Esophagus squamous epithelium (tissue), 5 donors: ENCODE measurements at regions not wholly inside any gene's neighbourhood (a gene's known extent, or its start where the extent isn't known, plus 50 kb on each side); places are given as distances from the start of the nearest gene placed in this dataset.

Experiments used
- DNase-seq: peaks from one replicate; lab custom pipeline; 2025; lab: John Stamatoyannopoulos, UW
- H3K27ac ChIP-seq, 4 donors: fragments of 200-600 bp; sonication (generic); one replicate each; pipeline ENCODE4 v1.5.1; 2016 to 2019; ENCODE audit warnings: mild to moderate bottlenecking in 1 of 4
- H3K27me3 ChIP-seq, 4 donors: fragments of 200-600 bp; sonication (generic); 1 replicate in 3 of 4; 2 replicates in 1 of 4; pipeline versions ENCODE4 v1.5.1 to v1.6.0; 2017 to 2021; ENCODE audit warnings: antibody characterized with exemption in 1 of 4
- H3K36me3 ChIP-seq, 3 donors: fragments of 200-600 bp; sonication (generic); one replicate each; pipeline ENCODE4 v1.5.1; 2016 to 2019
- H3K4me1 ChIP-seq, 3 donors: fragments of 200-600 bp; sonication (generic); one replicate each; pipeline ENCODE4 v1.5.1; 2017 to 2019
- H3K4me3 ChIP-seq, 4 donors: fragments of 200-600 bp; sonication (generic); 1 replicate in 3 of 4; 2 replicates in 1 of 4; pipeline ENCODE4 v1.5.1; 2016 to 2019; ENCODE audit warnings: mild to moderate bottlenecking in 2 of 4, moderate library complexity in 1 of 4
- H3K9me3 ChIP-seq, 3 donors: fragments of 200-600 bp; sonication (generic); one replicate each; pipeline ENCODE4 v1.5.1; 2016 to 2019
- POLR2A ChIP-seq, 4 donors: fragments of 450-650 bp; IDR thresholded peaks; one replicate each; pipeline ENCODE4 v1.6.1; 2017; ENCODE audit warnings: antibody characterized with exemption in 4 of 4, mild to moderate bottlenecking in 4 of 4, moderate library complexity in 3 of 4
- WGBS, 2 donors: methylation state at CpG; one replicate each; pipeline ENCODE4 v1.1.5; 2018; 5-methylcytosine and 5-hydroxymethylcytosine counted together
- intact Hi-C: fragments of 100-400 bp; cut with DNase I; formaldehyde crosslinking; loops from one replicate; pipeline ENCODE4 v1.15.0; 2022
- TF ChIP-seq, protein P1 (sequence below), 6 experiments: fragments of 450-650 bp in 4 of 6; fragments of 200-600 bp in 2 of 6; sonication (generic) in 2 of 6; IDR thresholded peaks; one replicate each; pipeline ENCODE4 v1.5.1; 2016 to 2019; ENCODE audit warnings: antibody characterized with exemption in 6 of 6, mild to moderate bottlenecking in 4 of 6, moderate library complexity in 4 of 6
- donor health status: DM: yes; HTN: yes; CAD: no.

DNA sequence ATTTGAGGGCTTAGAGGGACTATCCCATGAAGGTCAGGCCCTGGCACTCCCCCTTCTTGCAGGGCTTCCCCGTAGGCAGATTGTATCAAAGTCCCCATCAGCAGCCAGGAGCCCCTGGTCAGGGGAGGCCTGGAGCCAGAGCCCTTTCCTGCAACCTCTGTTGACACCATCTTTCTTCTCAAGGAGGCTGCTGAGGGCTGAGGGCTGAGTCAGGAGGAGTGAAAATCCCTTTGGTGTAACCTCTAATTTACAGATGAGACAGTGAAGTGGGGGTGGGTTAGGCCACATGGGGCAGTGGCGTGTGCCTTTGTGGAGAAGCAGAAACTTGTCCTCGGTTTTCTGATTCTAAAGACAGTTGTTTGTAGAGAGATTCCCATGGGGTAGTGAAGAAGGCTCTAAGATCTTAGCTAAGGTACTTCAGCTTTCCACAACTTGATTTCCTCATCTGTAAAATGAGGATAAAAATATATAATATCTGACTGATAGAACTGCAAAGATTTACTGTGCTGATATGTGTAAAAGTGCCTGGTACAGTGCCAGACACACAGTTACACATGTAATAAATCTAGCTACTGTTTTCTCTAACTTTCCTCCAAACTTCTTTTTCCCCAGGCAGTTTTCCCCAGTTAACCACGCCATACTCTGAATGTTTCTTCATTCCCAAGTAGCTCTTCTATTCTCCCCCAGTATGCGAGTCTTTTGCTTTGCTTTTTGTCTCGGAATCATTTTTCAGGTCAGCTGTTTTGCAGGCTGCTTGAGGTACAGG lies 249.4 kb upstream of the TPM1 start:
- no peak for TF ChIP-seq POLR2A (IDR thresholded peaks at IDR 0.05)
- TF ChIP-seq, protein P1, sequence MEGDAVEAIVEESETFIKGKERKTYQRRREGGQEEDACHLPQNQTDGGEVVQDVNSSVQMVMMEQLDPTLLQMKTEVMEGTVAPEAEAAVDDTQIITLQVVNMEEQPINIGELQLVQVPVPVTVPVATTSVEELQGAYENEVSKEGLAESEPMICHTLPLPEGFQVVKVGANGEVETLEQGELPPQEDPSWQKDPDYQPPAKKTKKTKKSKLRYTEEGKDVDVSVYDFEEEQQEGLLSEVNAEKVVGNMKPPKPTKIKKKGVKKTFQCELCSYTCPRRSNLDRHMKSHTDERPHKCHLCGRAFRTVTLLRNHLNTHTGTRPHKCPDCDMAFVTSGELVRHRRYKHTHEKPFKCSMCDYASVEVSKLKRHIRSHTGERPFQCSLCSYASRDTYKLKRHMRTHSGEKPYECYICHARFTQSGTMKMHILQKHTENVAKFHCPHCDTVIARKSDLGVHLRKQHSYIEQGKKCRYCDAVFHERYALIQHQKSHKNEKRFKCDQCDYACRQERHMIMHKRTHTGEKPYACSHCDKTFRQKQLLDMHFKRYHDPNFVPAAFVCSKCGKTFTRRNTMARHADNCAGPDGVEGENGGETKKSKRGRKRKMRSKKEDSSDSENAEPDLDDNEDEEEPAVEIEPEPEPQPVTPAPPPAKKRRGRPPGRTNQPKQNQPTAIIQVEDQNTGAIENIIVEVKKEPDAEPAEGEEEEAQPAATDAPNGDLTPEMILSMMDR (IDR thresholded peaks at IDR 0.05) = no peak
- Histone ChIP-seq H3K27me3 (no peaks in the 10 kb centered on the region), H3K4me3 (no peak overlapping the region), H3K36me3 (peaks cover 0 to 13% (median 0%) of the 10 kb centered on the region in 3 donors), H3K9me3 (no peaks in the 10 kb centered on the region), H3K27ac (no peak overlapping the region), H3K4me1 (no peaks in the 10 kb centered on the region)
- WGBS, 2 donors = 79 to 83% methylated on average over 5 to 6 of the region's 6 CpGs
- intact Hi-C loops = no loop called here
- DNase-seq = no peak

DNA sequence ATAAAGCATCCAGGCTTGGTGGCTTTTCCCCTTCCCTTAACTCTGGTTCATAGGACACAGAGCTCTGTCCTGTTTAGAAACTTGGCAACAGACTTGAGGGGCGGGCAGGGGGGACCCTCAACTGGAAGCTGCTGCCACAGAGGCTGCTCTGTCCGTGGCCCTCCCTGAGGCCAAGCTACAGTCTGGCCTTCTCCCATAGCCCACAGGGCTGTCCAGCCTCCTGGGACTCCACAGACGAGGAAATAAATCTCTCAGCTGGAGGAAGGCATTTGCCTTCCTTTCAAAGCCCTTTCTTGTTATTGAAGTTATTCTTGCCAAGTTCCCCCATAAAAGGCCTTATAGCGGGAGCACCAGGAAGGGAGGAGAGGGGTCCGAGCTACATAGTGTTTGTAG lies 248.8 kb upstream of the TPM1 start:
- Histone ChIP-seq H3K4me1 (no peaks in the 10 kb centered on the region), H3K27ac (no peak overlapping the region), H3K27me3 (no peaks in the 10 kb centered on the region), H3K9me3 (no peaks in the 10 kb centered on the region), H3K36me3 (peaks cover 0 to 15% (median 0%) of the 10 kb centered on the region in 3 donors), H3K4me3 (no peak overlapping the region)
- WGBS, 2 donors = 50 to 68% methylated on average over 3 to 4 of the region's 5 CpGs
- DNase-seq = no peak
- intact Hi-C loops = no loop called here
- no peak for TF ChIP-seq POLR2A (IDR thresholded peaks at IDR 0.05)
- TF ChIP-seq, protein P1 (IDR thresholded peaks at IDR 0.05) = no peak

DNA sequence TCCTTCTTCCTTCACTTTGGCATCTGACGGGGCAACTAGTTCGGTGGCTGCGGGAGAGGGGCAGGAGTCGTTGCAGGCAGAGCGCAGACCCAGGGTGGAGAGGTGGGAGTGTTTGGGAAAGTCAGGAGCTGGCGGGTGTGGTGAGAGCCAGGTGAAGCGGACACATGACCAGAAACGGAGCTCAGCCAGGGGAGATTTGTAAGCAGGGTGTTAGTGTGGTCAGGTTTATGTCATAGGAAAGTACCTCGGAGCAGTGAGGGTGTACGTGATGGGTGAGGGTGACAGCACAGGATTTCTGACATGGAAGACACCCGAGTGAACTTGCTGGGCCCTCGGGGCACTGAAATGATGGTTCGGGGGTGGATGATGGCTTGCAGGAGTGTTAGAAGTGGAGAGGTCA lies 247.4 kb upstream of the TPM1 start:
- no peaks in the 10 kb centered on the region for H3K4me1 ChIP-seq
- no peaks in the 10 kb centered on the region for H3K9me3 ChIP-seq
- DNase-seq = no peak
- H3K4me3 ChIP-seq = no peak overlapping the region
- intact Hi-C loops = no loop called here
- no peaks in the 10 kb centered on the region for H3K27me3 ChIP-seq
- no peak overlapping the region for H3K27ac ChIP-seq
- peaks cover 0 to 20% (median 0%) of the 10 kb centered on the region in 3 donors for H3K36me3 ChIP-seq
- no peak for TF ChIP-seq POLR2A (IDR thresholded peaks at IDR 0.05)
- TF ChIP-seq, protein P1 (IDR thresholded peaks at IDR 0.05) = no peak
- WGBS, 2 donors = 54 to 71% methylated on average over 9 to 12 of the region's 13 CpGs

DNA sequence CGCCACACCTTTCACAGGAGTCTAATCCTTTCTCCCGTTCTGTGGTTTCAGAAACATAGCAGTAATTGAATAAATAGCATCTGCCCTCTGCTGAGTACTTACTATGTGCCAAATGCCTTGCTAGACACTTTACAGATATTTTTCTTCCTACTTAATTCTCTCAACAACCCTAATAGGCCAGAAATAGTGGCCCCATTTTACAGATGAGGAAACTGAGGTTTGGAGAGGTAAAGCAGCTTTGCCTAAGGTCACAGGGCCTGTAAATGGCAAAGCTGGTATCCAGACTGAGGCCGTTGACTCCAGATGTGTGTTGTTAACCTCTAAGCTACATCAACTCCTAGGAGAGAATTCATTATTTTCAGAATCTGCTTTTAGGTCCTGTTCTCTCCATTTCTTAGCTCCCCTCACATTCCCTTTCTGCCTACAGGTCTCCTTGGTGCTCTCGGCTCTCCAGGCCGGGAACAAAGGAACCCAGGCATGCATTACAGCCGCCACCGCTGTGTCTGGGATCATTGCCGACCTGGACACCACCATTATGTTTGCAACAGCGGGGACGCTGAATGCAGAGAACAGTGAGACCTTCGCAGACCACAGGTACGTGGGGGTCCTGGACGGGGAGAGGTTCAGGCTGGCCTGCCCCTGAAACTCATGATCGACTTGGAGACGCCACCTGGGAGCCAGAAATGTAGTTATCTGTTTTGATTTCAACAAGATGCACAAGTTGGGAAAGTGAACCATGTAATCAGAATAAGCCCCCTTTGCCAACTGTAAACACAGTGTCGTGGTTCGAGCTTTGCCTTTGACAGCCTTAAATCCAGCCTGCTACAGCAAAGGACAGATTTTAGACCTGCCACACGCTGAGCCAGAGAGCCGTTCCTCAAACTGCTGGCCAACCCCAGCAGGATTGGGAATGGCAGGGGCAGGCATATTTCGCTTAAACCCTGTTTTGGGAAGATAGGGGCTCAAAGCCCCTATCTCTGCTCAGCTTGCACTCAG lies 246.5 kb upstream of the TPM1 start:
- Histone ChIP-seq H3K36me3 (peaks cover 0 to 28% (median 0%) of the 10 kb centered on the region in 3 donors), H3K9me3 (no peaks in the 10 kb centered on the region), H3K27ac (no peak overlapping the region), H3K4me1 (no peaks in the 10 kb centered on the region), H3K4me3 (no peak overlapping the region), H3K27me3 (no peaks in the 10 kb centered on the region)
- no peak for DNase-seq
- intact Hi-C loops = no loop called here
- no peak for TF ChIP-seq POLR2A (IDR thresholded peaks at IDR 0.05)
- TF ChIP-seq, protein P1 (IDR thresholded peaks at IDR 0.05) = no peak
- 87% methylated on average over 16 to 20 of the region's 20 CpGs for WGBS, 2 donors

DNA sequence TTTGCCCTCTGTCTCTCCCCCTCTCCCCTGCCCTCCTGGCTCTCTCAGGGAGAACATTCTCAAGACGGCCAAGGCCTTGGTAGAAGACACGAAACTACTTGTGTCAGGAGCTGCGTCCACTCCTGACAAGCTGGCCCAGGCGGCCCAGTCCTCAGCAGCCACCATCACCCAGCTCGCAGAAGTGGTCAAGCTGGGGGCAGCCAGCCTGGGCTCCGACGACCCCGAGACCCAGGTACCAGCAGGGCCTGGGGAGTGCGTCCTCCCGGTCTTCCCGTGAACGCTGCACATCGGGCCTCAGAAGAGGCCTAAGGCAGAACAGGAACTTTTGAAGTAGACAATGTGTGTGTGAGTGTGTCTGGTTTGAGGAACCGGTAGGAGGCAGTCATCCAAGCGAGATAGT lies 245.4 kb upstream of the TPM1 start:
- Histone ChIP-seq H3K27me3 (no peaks in the 10 kb centered on the region), H3K27ac (no peak overlapping the region), H3K9me3 (no peaks in the 10 kb centered on the region), H3K4me1 (no peaks in the 10 kb centered on the region), H3K4me3 (no peak overlapping the region), H3K36me3 (peaks cover 0 to 29% (median 0%) of the 10 kb centered on the region in 3 donors)
- intact Hi-C loops = no loop called here
- no peak for DNase-seq
- no peak for TF ChIP-seq POLR2A (IDR thresholded peaks at IDR 0.05)
- TF ChIP-seq, protein P1 (IDR thresholded peaks at IDR 0.05) = no peak
- 85 to 91% methylated on average over 2 to 11 of the region's 15 CpGs for WGBS, 2 donors
